Activated B cell treated with CpG ODN at 0.5 μM for 24 hours (primary cell): ENCODE measurements at regions not wholly inside any gene's neighbourhood (a gene's known extent, or its start where the extent isn't known, plus 50 kb on each side); places are given as distances from the start of the nearest gene placed in this dataset.

ENCODE experiments used
- ATAC-seq: fragments of 200-7000 bp; cut with Tn5 transposase; one replicate; pipeline ENCODE4 v1.10.0; 2021; ENCODE audit warnings: low read depth, mild to moderate bottlenecking, moderate library complexity
- CTCF ChIA-PET: fragments of 350-600 bp; sonication (Branson Sonifier 250); formaldehyde crosslinking; loops from one replicate; lab custom pipeline; 2021; ENCODE audit warnings: antibody characterized with exemption; lab: Charles Lee
- POLR2A ChIA-PET: fragments of 350-600 bp; sonication (Branson Sonifier 250); formaldehyde crosslinking; loops from one replicate; lab custom pipeline; 2021; ENCODE audit warnings: antibody characterized with exemption; lab: Charles Lee
- DNase-seq: peaks from one replicate; pipeline ENCODE4 v3.0.0; 2022
- H3K27ac Mint-ChIP-seq: one replicate; pipeline ENCODE4 v1.8.0; 2020; ENCODE audit warnings: mixed read lengths
- H3K27me3 Mint-ChIP-seq: one replicate; pipeline ENCODE4 v1.8.0; 2021; ENCODE audit warnings: mixed read lengths
- H3K36me3 Mint-ChIP-seq: one replicate; pipeline ENCODE4 v1.8.0; 2021; ENCODE audit warnings: low read depth, mixed read lengths
- H3K4me1 Mint-ChIP-seq: one replicate; pipeline ENCODE4 v1.8.0; 2021; ENCODE audit warnings: mixed read lengths
- H3K4me3 Mint-ChIP-seq: one replicate; pipeline ENCODE4 v1.8.0; 2020; ENCODE audit warnings: mild to moderate bottlenecking, mixed read lengths
- H3K9me3 Mint-ChIP-seq: one replicate; pipeline ENCODE4 v1.8.0; 2020; ENCODE audit warnings: mixed read lengths
- CTCF ChIP-seq: fragments of 200-600 bp; IDR thresholded peaks from one replicate; pipeline ENCODE4 v1.8.0; 2022; ENCODE audit warnings: antibody characterized with exemption, mild to moderate bottlenecking
- intact Hi-C: fragments of 100-400 bp; cut with micrococcal nuclease; formaldehyde crosslinking; loops from one replicate; pipeline ENCODE4 v1.15.1; 2024

GRCh38 chr6:155611742-155612141 lies 156.1 kb upstream of the NOX3 start:
- no peaks in the 10 kb centered on the region for H3K27me3 Mint-ChIP-seq
- CTCF ChIA-PET, result no interaction called here
- POLR2A ChIA-PET, result no interaction called here
- no peaks in the 10 kb centered on the region for H3K36me3 Mint-ChIP-seq
- intact Hi-C loops, result no loop called here
- TF ChIP-seq CTCF, result no peak
- no peak overlapping the region for H3K27ac Mint-ChIP-seq
- no peaks in the 10 kb centered on the region for H3K4me1 Mint-ChIP-seq
- H3K4me3 Mint-ChIP-seq, result no peak overlapping the region
- DNase-seq, result no peak
- H3K9me3 Mint-ChIP-seq, result peaks cover 16% of the 10 kb centered on the region
- no peak for ATAC-seq

- POLR2A ChIA-PET, result no interaction called here
- Mint-ChIP-seq H3K27me3 (no peaks in the 10 kb centered on the region), H3K4me1 (no peaks in the 10 kb centered on the region), H3K36me3 (no peaks in the 10 kb centered on the region), H3K9me3 (no peaks in the 10 kb centered on the region), H3K4me3 (no peak overlapping the region), H3K27ac (no peak overlapping the region)
- intact Hi-C loops, result no loop called here
- TF ChIP-seq CTCF, result no peak
- CTCF ChIA-PET, result no interaction called here
- no peak for DNase-seq
- ATAC-seq, result no peak
Observed at GRCh38 chr6:155604991-155605390, 149.4 kb upstream of the NOX3 start.

DNA sequence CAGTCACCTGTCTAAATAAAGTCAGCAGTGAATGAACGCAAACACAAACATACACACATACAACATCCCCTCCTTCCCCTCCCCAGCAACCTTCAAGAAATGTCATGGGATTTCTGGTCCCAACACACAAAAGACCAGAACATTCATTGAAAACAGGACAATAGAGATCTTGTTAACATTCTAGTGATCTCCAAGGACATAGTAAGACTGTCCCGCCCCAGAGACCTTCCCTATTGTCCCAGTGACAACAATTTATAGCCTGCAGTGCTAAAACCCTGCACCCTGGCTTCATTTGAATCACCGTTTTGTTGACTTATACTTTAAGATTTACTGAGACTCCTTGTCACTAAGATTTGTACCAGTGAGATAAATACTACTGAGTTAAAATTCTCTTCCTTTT lies 143.9 kb upstream of the NOX3 start:
- peaks cover 5% of the 10 kb centered on the region for H3K27me3 Mint-ChIP-seq
- H3K4me3 Mint-ChIP-seq, result no peak overlapping the region
- H3K4me1 Mint-ChIP-seq, result no peaks in the 10 kb centered on the region
- DNase-seq (no peak), ATAC-seq (no peak)
- no peak for TF ChIP-seq CTCF
- intact Hi-C loops, result no loop called here
- CTCF ChIA-PET, result no interaction called here
- H3K36me3 Mint-ChIP-seq, result no peaks in the 10 kb centered on the region
- no peak overlapping the region for H3K27ac Mint-ChIP-seq
- no peaks in the 10 kb centered on the region for H3K9me3 Mint-ChIP-seq
- POLR2A ChIA-PET, result no interaction called here

DNA sequence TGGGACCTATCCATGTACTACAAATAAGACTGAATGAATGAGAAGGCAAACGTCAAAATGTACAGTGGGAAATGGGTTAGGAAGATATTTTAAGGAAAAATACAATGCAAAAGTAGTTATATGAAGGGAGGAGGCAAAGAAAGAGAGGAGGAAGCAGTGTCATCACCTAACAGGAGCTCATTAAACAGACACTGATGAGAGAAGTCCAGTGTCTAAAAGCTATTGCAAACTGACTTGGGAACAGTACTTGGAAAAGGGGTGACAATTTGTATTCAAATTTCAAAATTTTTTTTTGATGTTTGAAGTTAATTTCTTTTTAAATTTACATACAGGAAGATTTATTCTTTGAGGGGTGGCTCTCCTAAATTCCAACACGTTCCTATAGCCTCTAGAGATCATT lies 143.5 kb upstream of the NOX3 start:
- ChIA-PET CTCF (no interaction called here), POLR2A (no interaction called here)
- ATAC-seq (no peak), DNase-seq (no peak)
- no peak for TF ChIP-seq CTCF
- no peaks in the 10 kb centered on the region for H3K36me3 Mint-ChIP-seq
- H3K4me1 Mint-ChIP-seq, result no peaks in the 10 kb centered on the region
- H3K27ac Mint-ChIP-seq, result no peak overlapping the region
- no peaks in the 10 kb centered on the region for H3K9me3 Mint-ChIP-seq
- intact Hi-C loops, result no loop called here
- peaks cover 5% of the 10 kb centered on the region for H3K27me3 Mint-ChIP-seq
- H3K4me3 Mint-ChIP-seq, result no peak overlapping the region

DNA sequence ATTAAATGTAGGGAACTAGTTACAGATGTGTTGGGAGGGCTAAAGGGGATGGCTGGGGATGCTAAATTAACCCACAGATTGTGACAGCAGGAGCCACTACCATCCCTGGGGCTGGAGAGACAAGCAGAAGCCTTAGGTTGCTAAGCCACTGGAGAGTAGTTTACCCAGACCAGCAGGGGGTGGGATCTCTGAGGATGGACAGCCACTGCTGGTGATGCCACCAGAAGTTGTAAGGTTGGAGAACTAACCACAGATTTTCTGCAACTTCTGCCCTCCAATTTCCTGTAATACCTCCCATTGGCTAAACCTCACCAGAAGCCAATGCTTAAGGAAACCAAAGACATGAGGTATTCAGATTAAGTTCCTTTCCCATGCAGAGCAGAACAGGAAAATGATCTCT lies 139.6 kb upstream of the NOX3 start:
- H3K36me3 Mint-ChIP-seq, result no peaks in the 10 kb centered on the region
- intact Hi-C loops, result no loop called here
- no peaks in the 10 kb centered on the region for H3K4me1 Mint-ChIP-seq
- ATAC-seq (no peak), DNase-seq (no peak)
- ChIA-PET CTCF (no interaction called here), POLR2A (no interaction called here)
- no peaks in the 10 kb centered on the region for H3K9me3 Mint-ChIP-seq
- H3K4me3 Mint-ChIP-seq, result no peak overlapping the region
- TF ChIP-seq CTCF, result no peak
- H3K27ac Mint-ChIP-seq, result no peak overlapping the region
- peaks cover 12% of the 10 kb centered on the region for H3K27me3 Mint-ChIP-seq
